ENCODE measurements at regions not wholly inside any gene's neighbourhood (a gene's known extent, or its start where the extent isn't known, plus 50 kb on each side); places are given as distances from the start of the nearest gene placed in this dataset.
"Not testable (repeated sequence)": the region's sequence is repeated elsewhere in the genome, so short reads cannot be mapped to it uniquely, and the experiment has no call there.

DNA sequence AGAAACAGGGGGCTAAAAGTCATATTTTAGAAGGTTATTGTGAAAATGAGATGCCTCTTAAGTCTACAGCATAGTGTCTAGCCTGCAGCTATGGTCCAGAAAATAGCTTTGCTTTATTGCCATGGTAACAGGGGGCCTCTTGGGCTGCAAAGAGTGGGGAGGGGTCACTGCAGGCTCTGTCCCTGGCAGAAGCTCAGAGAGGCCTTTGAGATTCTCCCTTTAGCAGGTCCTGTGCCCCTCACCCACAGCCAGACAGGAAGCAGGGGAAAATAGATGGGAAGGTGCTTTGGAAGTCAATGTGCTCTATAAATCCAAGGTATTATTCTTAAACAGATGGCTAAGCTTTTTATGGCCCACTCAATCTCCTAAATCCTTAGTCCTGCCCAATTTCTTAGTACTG, 1021.3 kb upstream of the GYPC start:
- DNase-seq (ENCODE audit: low read depth) = no peak

DNA sequence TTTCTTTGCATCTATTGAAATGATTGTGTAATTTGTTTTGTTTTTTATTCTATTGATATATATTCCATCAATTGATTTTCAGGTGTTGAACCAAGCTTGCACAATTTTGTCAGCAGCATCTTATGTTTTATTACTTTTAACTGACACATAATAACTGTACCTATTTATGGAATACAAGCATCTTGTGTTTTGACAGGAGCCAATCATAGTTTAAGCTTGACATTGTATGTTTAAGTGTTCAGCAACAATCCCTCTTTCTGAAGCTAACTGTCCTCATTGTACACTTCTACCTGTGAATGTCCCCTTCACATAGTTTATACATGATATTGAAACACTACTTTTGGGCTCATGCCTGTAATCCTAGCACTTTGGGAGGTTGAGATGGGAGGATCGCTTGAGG, 1017.6 kb upstream of the GYPC start:
- no peak for DNase-seq (ENCODE audit: low read depth)

DNA sequence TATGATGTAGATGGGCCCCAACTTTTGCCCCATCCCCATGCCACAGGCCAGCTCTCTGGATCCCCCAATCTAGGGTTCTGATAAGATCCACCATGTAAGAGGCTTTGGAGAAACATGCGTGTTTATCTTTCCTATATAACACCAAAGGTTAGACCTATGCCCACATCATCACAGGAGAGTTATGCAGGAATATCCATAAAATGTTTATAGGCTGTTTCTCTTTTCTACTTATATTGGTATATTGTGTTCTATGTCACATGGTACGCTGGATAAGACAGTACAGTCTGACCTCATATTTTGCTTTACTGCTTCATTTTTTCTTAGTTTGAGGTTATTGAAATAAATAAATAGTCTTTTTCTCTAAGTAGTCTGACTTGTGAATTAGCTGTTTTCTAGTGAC, 1013.9 kb upstream of the GYPC start:
- no peak for DNase-seq (ENCODE audit: low read depth)

DNA sequence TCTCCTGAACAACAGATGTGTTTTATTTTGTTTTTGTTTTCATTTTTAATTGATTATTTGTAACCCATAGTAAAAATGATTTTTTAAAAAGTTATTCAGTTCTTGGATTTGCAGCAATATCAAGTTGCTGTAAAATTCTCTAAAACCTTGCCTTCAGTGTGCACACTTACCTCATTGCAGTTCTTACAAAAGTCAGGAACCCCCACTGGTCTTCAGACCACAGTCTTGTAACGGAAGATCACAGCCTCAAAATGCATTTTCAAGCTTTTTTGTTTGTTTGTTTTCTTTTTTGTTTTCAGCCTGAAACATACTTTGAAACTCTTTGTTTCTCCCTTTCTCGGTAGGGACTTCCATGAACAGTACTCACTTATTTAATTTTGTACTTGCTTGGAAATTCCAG, 1012.8 kb upstream of the GYPC start:
- DNase-seq (ENCODE audit: low read depth) = no peak

DNA sequence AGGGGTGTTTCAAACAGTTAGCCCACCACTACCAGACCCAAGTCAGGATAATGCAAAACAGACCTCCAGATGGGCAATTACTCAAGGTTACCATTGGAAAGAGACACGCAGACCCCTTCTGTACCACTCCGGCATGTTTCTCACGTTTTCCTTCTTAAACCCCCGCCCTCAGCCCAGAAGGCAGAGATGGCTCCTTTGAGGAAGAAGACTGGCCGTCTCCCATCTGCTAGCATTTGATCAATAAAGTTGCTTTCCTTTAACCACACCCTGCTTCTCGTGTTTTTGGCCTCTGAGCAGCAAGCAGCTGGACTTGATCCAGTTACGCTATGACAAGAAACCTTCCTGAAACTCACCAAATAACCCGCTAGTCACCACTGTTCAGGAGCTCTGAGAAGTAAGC, 1012.4 kb upstream of the GYPC start:
- DNase-seq (ENCODE audit: low read depth) = no peak

DNA sequence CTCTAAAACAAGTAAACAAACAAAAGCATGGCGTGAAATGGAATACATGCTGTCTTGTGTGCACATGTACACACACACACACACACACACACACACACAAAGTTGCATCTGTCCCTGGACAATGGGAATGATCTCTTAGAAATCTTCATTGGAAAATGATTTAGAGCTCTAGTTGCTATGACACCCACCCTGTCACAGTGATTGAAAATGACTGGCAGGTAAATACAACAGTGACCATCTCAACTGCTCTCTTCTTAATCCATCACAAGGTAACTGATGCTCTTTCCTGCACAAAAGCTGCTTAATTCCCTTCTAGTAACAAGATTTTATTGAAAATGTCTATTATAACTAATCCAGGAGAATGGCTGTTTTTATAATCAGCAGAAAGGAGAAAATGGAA, 1011.7 kb upstream of the GYPC start:
- no peak for DNase-seq (ENCODE audit: low read depth)

DNA sequence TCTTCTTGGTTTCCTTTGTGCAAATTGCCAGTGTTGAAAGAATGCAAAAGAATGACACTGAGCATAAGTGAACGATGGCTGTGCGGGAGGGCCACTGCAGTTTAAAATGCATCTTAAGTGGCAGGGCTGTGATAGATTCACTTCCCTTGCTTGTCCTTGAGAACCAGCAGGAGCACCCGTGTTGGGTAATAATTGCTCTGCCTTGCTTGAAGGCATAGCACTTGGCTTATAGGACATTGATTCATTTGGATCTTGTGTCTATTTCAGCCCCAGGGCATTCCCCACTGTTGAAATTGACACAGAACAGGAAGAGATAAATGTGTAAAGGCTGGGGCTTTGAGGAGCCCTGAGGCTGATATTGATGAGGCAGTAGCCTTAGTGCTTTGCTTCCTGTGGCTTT, 1003.7 kb upstream of the GYPC start:
- DNase-seq (ENCODE audit: low read depth) = no peak

DNA sequence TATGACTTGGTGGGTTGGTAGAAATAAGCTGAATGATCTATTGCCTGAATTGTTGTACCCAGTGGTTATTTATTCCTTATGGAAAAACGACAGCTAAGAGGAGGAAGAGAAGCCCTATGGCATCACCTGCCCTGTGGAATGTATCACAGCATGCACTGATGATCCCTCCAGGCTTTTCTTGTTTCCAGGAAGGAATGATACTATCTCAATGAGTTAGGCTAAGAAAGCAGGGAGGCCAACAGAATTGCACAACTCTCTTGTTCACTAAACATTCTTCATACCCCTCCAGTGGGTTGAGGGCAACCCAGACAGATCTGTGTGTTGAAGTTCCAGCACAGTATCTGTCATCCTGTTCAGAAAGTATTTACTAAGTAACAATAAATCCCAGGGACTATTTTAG, 1001.7 kb upstream of the GYPC start:
- DNase-seq (ENCODE audit: low read depth) = no peak

DNA sequence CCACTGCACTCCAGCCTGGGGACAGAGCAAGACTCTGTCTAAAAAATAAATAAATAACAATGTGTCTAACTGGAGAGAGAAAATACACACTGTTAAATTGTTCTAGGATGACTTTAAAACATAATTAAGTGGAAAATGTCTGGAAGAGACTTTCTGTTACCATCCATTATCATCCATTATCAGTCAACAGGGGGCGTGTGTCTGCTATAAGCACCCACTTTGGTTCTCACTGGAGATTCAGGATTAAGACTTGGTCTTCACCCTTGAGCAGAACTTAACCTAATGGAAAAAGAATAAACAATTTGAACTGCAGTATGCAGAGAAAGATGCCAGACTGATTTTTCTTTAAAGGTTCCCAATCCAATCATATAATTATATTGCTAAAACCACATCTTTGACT, 999.8 kb upstream of the GYPC start:
- DNase-seq (ENCODE audit: low read depth) = no peak

DNA sequence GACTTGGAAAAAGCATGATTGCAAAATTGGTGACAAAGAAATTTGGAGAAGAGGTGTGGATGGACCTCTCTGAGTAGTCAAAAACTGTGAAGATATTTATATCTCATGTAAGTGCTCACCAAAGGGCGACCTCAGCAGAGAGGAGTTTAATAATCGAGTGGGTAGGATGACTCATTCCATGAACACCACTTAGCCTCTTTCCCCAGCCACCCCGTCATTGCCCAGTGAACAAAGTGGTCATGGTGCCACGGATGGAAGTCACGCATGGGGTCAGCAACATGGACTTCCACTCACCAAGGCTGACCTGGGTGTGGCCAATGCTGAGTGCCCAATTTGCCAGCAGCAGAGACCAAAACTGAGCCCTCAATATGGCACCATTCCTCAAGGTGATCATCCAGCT, 997.4 kb upstream of the GYPC start:
- DNase-seq (ENCODE audit: low read depth) = no peak

DNA sequence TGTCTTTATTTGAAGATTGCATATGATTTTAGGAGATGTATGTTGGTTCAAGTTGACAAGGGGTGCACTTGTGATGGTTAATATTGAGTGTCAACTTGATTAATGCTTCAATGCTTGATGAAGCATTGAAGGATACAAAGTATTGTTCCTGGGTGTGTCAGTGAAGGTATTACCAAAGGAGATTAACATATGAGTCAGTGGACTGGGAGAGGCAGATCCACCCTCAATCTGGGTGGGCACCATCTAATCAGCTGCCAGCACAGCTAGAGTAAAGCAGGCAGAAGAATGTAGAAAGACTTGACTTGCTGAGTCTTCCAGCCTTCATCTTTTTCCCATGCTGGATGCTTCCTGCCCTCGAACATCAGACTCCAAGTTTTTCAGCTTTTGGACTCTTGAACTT, 995.6 kb upstream of the GYPC start:
- DNase-seq (ENCODE audit: low read depth) = not testable (repeated sequence)

DNA sequence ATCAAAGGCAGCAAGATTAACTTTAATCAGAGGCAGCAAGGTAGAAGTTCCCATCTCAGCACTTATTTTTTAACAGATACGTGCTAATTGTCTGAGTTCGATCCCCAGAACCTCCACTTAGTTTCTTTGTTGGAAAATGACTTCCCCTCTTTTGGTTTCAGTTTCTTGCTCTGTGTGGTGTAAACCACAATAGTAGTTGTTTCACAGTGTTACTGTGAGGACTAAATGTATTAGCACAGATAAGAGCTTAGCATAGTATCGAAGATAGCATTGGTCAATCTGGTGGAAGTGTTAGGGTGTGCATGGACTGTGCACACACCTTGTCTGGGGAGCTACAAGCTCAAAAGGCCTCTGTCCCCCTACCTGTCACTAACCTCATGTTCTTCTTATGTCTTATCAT, 988.3 kb upstream of the GYPC start:
- DNase-seq (ENCODE audit: low read depth) = no peak

DNA sequence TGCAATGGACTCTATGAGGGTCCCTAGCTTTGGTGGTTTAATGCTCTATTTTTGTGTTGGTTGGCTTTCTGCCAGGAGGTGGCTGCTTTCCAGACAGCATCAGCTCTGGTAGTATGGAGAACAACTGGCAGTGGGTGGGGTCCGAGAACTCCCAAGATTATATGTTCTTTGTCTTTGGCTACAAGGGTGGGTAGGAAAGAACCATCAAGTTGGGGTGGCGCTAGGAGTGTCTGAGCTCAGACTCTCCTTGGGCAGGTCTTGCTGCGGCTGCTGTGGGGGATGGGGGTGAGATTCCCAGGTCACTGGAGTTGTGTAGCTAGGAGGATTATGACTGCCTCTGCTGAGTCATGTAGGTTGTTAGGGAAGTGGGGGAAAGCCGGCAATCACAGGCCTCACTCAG, 976.1 kb upstream of the GYPC start:
- DNase-seq (ENCODE audit: low read depth) = no peak

DNA sequence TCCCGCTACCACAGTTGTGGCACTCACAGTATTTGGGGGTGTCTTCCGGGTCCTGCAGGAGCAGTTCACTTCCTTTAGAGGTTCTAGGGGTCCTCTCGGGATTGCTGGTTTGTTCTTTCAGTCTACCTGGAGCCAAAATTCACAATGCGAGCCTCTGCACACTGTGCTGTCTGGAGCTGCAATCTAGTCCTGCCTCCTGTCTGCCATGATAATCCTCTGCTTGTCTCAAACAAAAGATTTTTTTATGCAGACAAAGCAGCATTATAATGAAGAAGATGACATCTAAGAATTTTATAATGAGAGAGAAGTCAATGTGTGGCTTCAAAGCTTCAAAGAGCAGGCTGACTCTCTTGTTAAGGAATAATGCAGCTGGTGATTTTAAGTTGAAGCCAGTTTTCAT, 975.1 kb upstream of the GYPC start:
- DNase-seq (ENCODE audit: low read depth) = no peak

DNA sequence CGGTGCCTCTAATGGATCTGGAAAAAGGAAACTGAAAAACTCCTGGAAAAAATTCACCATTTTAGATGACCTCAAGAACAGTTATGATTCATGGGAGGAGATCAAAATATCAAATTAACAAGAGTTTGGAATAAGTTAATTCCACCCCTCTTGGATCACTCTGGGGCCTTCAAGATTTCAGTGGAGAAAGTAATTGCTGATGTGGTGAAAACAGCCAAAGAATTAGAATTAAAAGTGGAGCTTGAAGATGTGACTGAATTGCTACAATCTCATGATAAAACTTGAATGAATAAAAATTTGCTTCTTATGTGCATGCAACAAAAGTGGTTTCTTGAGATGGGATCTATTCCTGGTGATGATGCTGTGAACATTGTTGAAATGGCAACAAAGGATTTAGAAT, 974.4 kb upstream of the GYPC start:
- DNase-seq (ENCODE audit: low read depth) = no peak

DNA sequence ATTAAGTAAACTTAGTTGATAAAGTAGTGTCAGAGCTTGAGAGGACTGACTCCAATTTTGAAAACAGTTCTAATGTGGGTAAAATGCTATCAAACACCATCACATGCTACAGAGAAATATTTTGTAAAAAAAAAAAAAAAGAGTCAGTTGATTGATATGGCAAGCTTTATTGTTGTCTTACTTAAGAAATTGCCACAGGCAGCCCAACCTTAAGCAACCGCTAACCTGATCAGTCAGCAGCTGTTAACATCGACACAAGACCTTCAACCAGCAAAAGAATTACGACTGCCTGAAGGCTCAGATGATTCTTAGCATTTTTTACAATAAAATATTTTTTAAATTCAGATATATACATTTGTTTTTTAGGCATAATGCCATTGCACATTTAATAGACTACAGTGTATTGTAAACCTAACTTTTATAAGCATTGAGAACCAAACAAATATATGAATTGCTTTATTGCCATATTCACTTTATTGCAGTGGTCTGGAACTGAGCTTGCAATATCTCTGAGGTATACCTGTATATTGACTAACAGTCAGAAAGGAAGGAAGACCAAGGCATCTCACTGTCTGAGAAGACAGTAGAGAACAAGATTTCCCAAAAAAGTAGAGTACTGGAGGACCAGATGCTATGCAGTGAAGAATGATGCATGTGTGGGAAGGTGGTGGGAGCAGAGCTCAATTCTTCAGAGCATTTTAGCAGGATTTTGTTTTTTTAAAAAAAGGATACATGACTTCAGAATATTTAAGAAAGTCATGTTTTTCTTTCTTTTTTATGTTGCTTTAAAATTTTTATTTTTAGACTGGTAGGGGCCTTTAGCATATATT, 973.8 kb upstream of the GYPC start:
- no peak for DNase-seq (ENCODE audit: low read depth)

DNA sequence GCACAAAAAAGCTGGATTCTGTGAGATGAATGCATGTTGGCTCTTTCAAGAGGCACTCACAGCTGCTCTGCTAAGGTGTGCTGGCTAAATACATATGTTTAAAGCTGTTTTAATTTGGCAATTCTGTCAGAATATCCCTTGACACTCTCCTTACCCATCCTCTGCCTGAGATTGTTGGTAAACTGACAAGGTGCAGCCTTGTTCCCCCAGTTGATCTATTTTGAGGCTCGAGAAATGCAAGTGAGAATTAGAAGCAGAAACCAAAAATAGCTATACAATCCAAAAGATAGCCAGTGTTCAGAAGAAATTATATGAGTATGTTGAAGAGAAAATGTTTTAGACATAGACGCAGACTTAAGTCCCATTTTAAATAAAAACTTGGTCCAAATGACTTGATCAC, 971.7 kb upstream of the GYPC start:
- no peak for DNase-seq (ENCODE audit: low read depth)

DNA sequence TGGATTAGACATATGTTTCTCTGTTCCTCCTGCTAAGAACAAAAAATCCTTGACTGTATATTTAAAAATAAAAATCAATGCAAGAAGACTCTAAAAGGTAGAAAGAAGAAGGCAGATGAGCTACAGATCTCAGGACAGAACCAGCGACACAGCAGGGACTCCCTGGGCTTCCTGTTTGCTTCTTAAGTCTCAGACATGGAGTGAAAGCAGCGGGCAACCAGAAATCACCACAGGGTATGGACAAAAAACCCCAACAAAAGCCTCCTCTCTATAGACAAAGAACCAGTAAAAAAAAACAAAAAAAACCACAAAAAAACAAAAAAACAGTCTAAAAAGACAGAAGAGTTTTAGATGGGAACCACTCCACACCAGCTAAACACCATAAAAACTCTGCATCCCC, 971.0 kb upstream of the GYPC start:
- DNase-seq (ENCODE audit: low read depth) = no peak

DNA sequence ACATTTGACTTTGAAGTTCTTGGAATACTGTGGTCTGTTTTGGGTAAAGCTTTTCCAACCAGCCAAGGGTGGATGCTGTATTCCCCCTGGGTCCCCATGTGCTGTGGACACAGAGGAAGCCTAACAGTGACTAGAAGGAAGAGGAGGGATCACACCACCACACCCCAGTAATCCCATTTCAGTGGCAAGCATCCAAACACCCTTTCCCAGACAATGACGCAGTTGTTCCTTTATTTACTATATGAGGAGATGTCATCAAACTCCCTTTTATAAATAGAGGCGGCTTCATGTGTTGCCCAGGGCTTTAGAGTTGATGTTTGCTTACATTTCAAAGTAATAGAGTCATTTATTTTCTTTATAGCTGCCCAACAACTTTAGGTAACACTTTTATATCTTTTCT, 959.4 kb upstream of the GYPC start:
- no peak for DNase-seq (ENCODE audit: low read depth)

DNA sequence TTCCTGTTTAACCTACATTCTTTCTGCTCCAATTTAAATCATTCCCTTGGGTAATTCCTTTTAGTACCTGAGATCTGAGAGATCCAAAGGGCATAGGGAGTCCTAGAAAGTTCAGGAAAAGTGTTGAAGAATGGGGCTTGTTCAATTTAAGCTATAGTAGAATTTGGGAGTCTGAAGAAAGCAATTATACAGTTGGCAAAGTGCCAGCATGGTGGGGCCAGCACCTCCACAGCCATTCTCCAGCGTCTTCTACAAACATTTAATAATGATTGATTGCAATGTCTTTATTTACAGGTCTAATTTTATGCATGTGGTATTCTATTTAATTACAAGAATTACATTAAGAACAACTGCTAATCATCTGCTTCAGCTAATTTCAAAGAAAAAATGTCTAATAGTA, 957.7 kb upstream of the GYPC start:
- DNase-seq (ENCODE audit: low read depth) = no peak

DNA sequence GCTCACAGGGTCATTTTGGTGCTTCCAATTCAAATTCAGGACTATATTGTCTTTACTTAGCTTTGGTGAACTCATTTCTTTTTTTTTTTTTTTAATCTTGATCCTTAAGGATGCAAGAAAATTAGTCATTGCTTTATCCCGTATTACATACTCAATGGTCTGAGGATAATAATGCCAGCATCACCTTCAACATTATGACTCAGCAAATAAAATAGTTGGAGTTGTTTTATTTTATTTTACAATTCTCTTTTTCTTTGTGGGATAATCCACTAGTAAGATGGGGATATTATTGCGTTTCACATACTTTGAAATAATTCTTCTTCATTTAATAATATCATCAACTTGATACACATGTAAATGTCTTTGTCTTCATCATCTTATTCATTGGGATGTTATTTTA, 954.9 kb upstream of the GYPC start:
- DNase-seq (ENCODE audit: low read depth) = no peak

DNA sequence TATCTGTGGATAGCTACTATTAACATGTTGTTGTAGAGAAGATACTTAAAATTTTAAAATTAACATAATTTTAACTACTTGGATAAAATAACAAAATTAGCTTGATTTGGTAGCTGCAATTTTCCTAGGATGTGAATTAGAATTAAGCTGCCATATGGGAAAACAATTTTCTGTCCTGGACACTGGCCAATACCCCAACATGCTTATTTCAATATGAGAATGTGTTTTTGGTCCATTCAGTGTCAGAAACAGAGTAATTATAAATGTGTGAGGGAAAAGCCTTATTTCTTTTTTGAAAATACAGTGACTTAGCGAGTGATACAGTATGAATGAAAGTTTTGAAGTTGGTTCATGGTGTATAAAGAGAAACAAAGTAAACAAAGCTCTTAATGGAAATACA, 948.3 kb upstream of the GYPC start:
- no peak for DNase-seq (ENCODE audit: low read depth)

DNA sequence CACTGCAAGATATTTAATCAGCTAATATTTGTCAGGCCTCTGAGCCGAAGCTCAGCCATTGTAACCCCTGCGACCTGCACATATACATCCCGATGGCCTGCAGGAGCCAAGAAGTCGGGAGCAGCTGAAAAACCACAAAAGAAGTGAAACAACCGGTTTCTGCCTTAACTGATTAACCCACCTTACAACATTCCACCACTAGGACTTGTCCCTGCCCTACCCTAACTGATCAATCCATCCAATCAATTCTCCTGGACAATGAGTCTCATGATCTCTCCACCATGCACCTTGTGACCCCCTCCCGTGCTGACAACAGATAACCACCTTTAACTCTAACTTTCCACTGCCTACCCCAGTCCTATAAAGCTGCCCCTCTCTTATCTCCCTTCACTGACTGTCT, 945.4 kb upstream of the GYPC start:
- no peak for DNase-seq (ENCODE audit: low read depth)

DNA sequence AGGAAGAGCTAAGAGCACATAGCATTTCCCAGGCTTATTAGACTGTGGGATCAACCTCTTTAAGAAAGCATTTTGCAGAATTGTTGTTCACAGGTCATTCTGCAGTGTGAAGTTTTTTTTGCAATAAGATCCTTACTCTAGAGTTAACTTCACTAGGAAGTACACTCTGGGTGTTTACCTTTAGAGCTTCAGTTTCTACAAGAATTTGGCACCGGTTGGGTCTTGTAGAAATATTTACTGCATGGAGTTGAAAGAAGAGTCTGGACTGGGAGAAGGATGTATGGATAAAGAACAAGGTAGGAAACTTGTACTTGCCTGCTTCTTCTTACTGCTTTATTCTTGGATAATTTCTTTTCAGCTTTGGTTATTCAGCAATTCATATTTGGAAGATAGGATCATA, 944.9 kb upstream of the GYPC start:
- DNase-seq (ENCODE audit: low read depth) = no peak

DNA sequence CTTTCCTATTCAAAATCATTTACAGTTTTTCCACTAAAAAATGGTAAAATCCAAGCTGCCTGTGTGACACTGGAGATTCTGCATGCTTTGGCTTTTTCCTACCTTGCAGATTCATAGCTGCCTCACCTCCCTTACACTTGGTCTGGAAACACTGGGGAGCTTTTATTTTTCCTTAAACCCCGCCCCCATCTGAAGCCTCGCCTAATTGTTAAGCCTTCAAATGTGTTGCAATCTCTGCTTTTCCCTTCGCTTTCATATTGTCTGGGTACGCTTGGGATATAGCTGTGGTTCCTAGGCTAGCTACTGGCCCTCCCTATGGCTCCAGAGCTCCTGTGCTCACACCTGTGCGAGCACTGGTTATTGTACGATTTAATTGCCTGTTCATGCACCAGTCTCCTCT, 942.4 kb upstream of the GYPC start:
- no peak for DNase-seq (ENCODE audit: low read depth)
